Endothelial cell of umbilical vein (primary cell): ENCODE measurements at regions not wholly inside any gene's neighbourhood (a gene's known extent, or its start where the extent isn't known, plus 50 kb on each side); places are given as distances from the start of the nearest gene placed in this dataset.

Experiments used
- BruUV-seq: library from RNA; stranded (reverse); fragments of 400-500 nt; replicated peaks from 2 replicates; lab custom pipeline; 2021; lab: Mats Ljungman, UMichigan
- CTCF ChIA-PET: fragments of 300-600, 350-600 bp; sonication (Branson Sonifier 250); formaldehyde crosslinking; loops from one replicate; lab custom pipeline; 2021; ENCODE audit warnings: antibody characterized with exemption, inconsistent platforms; lab: Charles Lee
- POLR2A ChIA-PET: fragments of 300-600, 350-600 bp; sonication (Branson Sonifier 250); formaldehyde crosslinking; loops from one replicate; lab custom pipeline; 2021; ENCODE audit warnings: antibody characterized with exemption, inconsistent platforms; lab: Charles Lee
- DNase-seq: peaks from one replicate; pipeline ENCODE4 v3.0.0-alpha.2; 2011; ENCODE audit warnings: low read depth, low spot score
- FAIRE-seq: peaks from 2 replicates; lab custom pipeline; 2011; peaks lifted over from hg19 to GRCh38; lab: Jason Lieb, UNC
- H2AFZ ChIP-seq: 2 replicates; pipeline ENCODE4 v1.6.0; 2012; ENCODE audit warnings: low read depth, low read length, control low read depth, inconsistent platforms
- H3K27ac ChIP-seq: 2 replicates; pipeline ENCODE4 v1.5.1; 2011; ENCODE audit warnings: low read depth, mild to moderate bottlenecking, control low read depth, low read length, moderate library complexity; ENCODE audit not compliant: insufficient read depth
- H3K27me3 ChIP-seq, 2 experiments: 2 replicates each; pipeline versions ENCODE4 v1.6.0 to v1.6.1; 2011; ENCODE audit warnings: low read length in 2 of 2, mixed read lengths in 1 of 2; ENCODE audit not compliant: control insufficient read depth in 2 of 2, insufficient read depth in 2 of 2
- H3K36me3 ChIP-seq, 2 experiments: 2 replicates in 1 of 2; 3 replicates in 1 of 2; pipeline ENCODE4 v1.5.1; 2011; ENCODE audit warnings: low read length in 2 of 2, mild to moderate bottlenecking in 1 of 2, moderate library complexity in 1 of 2; ENCODE audit not compliant: control insufficient read depth in 2 of 2, insufficient read depth in 2 of 2; ENCODE audit errors: extremely low read depth in 1 of 2
- H3K4me1 ChIP-seq: 3 replicates; pipeline ENCODE4 v1.5.1; 2011; ENCODE audit warnings: mild to moderate bottlenecking, low read length; ENCODE audit not compliant: control insufficient read depth, insufficient read depth; ENCODE audit errors: extremely low read depth
- H3K4me2 ChIP-seq: 2 replicates; pipeline ENCODE4 v1.6.1; 2011; ENCODE audit warnings: low read length, control low read depth, mixed read lengths; ENCODE audit not compliant: insufficient read depth
- H3K4me3 ChIP-seq, 3 experiments: fragments of 200-600 bp in 1 of 3; sonication (generic), shearing (Covaris generic) in 1 of 3; replicated peaks in 1 of 3; 2 replicates each; pipeline ENCODE4 v1.5.1; 2011 to 2016; ENCODE audit warnings: control low read depth in 3 of 3, low read length in 3 of 3, mild to moderate bottlenecking in 2 of 3, inconsistent platforms in 1 of 3, low read depth in 1 of 3, moderate library complexity in 1 of 3; ENCODE audit not compliant: insufficient read depth in 1 of 3
- H3K79me2 ChIP-seq: 2 replicates; pipeline ENCODE4 v1.6.0; 2012; ENCODE audit warnings: low read length, inconsistent platforms; ENCODE audit not compliant: control insufficient read depth, insufficient read depth
- H3K9ac ChIP-seq: replicated peaks from 2 replicates; pipeline ENCODE3; 2011; ENCODE audit warnings: low read length, control low read depth; ENCODE audit not compliant: insufficient read depth; ENCODE audit errors: extremely low read depth
- H3K9me1 ChIP-seq: replicated peaks from 3 replicates; pipeline ENCODE4 v1.6.0; 2011; ENCODE audit warnings: mild to moderate bottlenecking, low read length; ENCODE audit not compliant: control insufficient read depth, insufficient read depth; ENCODE audit errors: extremely low read depth
- H3K9me3 ChIP-seq: replicated peaks from 2 replicates; pipeline ENCODE4 v1.5.1; 2012; ENCODE audit warnings: low read length, inconsistent platforms; ENCODE audit not compliant: control insufficient read depth, insufficient read depth
- H4K20me1 ChIP-seq: replicated peaks from 2 replicates; pipeline ENCODE3; 2011; ENCODE audit warnings: mild to moderate bottlenecking, low read length; ENCODE audit not compliant: control insufficient read depth, insufficient read depth; ENCODE audit errors: extremely low read depth
- CTCF ChIP-seq, 2 donors: IDR thresholded peaks; 1 replicate in 1 of 2; 2 replicates in 1 of 2; pipeline ENCODE4 v1.5.1; 2011; ENCODE audit warnings: low read length in 2 of 2, mild to moderate bottlenecking in 2 of 2, moderate library complexity in 2 of 2, control low read depth in 1 of 2, inconsistent platforms in 1 of 2, low read depth in 1 of 2; ENCODE audit not compliant: insufficient read depth in 1 of 2; ENCODE audit errors: extremely low read depth in 1 of 2
- EZH2 ChIP-seq: IDR thresholded peaks from 2 replicates; pipeline ENCODE4 v1.6.1; 2012; ENCODE audit warnings: borderline replicate concordance, low read depth, mild to moderate bottlenecking, moderate library complexity, low read length, inconsistent platforms; ENCODE audit not compliant: severe bottlenecking
- FOS ChIP-seq: IDR thresholded peaks from 2 replicates; pipeline ENCODE4 v1.6.1; 2011; ENCODE audit warnings: mild to moderate bottlenecking, low read length, moderate library complexity, borderline replicate concordance; ENCODE audit not compliant: insufficient read depth
- GATA2 ChIP-seq: IDR thresholded peaks from 2 replicates; pipeline ENCODE4 v1.7.0; 2011; ENCODE audit warnings: low read depth, mild to moderate bottlenecking, moderate library complexity, mixed read lengths, low read length; ENCODE audit not compliant: insufficient read length, insufficient read depth
- JUN ChIP-seq: IDR thresholded peaks from 2 replicates; pipeline ENCODE4 v1.6.1; 2011; ENCODE audit warnings: borderline replicate concordance, low read depth; ENCODE audit not compliant: insufficient read length, insufficient read depth
- MAX ChIP-seq: IDR thresholded peaks from 2 replicates; pipeline ENCODE4 v1.6.1; 2011; ENCODE audit not compliant: insufficient read depth, insufficient read length
- MYC ChIP-seq: IDR thresholded peaks from one replicate; pipeline ENCODE4 v1.6.1; 2011; ENCODE audit warnings: mild to moderate bottlenecking, low read depth, low read length
- POLR2A ChIP-seq: IDR thresholded peaks from 2 replicates; pipeline ENCODE4 v1.6.1; 2012; ENCODE audit warnings: low read depth, mild to moderate bottlenecking, control low read depth, low read length
- POLR2AphosphoS5 ChIP-seq: IDR thresholded peaks from 2 replicates; pipeline ENCODE4 v1.6.1; 2012; ENCODE audit warnings: low read depth, mild to moderate bottlenecking, control low read depth, low read length, moderate library complexity; ENCODE audit not compliant: insufficient read depth
- dilution Hi-C: fragments of 300-500 bp; cut with MboI; formaldehyde crosslinking; loops from one replicate; pipeline ENCODE4 v1.15.0; 2019; ENCODE audit warnings: low sequenced_read_pairs; ENCODE audit not compliant: extremely low pct_ligation_motif_present
- intact Hi-C: fragments of 100-400 bp; cut with micrococcal nuclease; formaldehyde crosslinking; loops from one replicate; pipeline ENCODE4 v1.10.0; 2022

DNA sequence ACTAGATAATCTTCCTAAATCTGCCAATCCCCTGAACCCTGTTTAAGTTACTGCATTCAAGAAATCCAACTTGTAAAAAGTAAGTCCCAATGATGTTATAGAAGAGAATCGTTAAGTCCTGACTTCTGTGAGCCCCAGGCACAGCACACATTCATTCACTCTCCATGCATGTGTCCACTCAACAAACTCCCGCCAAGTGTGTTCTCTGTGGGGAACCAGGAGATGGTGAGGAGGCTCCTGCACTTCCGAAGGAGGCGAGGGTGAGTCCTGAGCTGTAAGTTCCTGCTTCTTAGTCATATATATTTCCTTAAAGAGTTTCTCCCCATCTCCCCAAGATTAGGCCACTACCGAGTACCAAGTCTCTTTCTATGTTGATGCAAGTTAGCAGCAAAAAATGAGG is 635.0 kb upstream of the ID2 start:
- Histone ChIP-seq H3K27ac (no peak overlapping the region), H3K36me3 (no peaks in the 10 kb centered on the region), H4K20me1 (no peaks in the 10 kb centered on the region), H3K27me3 (no peaks in the 10 kb centered on the region), H3K79me2 (no peaks in the 10 kb centered on the region), H3K4me1 (no peaks in the 10 kb centered on the region), H3K9ac (no peak overlapping the region), H3K4me2 (no peak overlapping the region), H3K9me1 (no peaks in the 10 kb centered on the region), H3K4me3 (no peak overlapping the region), H3K9me3 (peaks cover 6% of the 10 kb centered on the region), H2AFZ (no peak overlapping the region)
- FAIRE-seq (no peak), DNase-seq (no peak)
- CTCF ChIA-PET: no interaction called here
- POLR2A ChIA-PET: no interaction called here
- no TSS peak for BruUV-seq
- TF ChIP-seq CTCF (IDR thresholded peaks at IDR 0.05; ENCODE audit: extremely low read depth in 1 of 2, insufficient read depth in 1 of 2, low read depth in 1 of 2, low read length in 2 of 2) (no peak), POLR2A (no peak), FOS (no peak), POLR2AphosphoS5 (no peak), GATA2 (no peak), EZH2 (no peak), MAX (no peak), MYC (no peak), JUN (no peak)
- dilution Hi-C loops: no loop called here
- intact Hi-C loops: no loop called here
